ENCODE measurements at regions not wholly inside any gene's neighbourhood (a gene's known extent, or its start where the extent isn't known, plus 50 kb on each side); places are given as distances from the start of the nearest gene placed in this dataset.

DNA sequence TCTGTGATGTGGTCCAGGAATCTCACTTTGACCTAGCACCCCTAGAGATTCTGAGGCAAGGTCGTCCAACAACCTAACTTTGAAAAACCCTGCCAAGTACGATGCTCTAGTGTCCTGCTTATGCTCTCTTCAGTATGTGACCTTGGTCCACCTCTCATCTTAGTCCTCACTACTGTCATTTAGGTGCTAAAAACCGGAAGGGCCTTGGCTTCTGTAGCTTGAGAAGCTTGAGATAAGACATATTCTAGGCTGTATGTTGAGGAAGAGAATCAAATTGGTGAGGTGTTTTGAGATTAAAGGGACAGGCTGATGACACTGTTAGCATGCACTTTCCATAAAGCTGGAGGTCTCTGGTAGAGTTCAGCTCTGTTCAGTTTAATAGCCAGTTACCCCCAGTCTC is 57.0 kb upstream of the MTPN start:
- Histone ChIP-seq H3K9ac (ENCODE audit: low read depth, low read length, poor library complexity, severe bottlenecking) (no peak overlapping the region), H2AFZ (ENCODE audit: low read length) (no peak overlapping the region), H4K20me1 (ENCODE audit: insufficient read depth, low read length, poor library complexity, severe bottlenecking) (no peaks in the 10 kb centered on the region), H3K27me3 (ENCODE audit: insufficient read depth, low read length, poor library complexity, severe bottlenecking) (no peaks in the 10 kb centered on the region), H3K4me3 (ENCODE audit: low read length, poor library complexity, severe bottlenecking) (no peak overlapping the region), H3K9me2 (replicated peaks; ENCODE audit: low read depth, low read length) (no peaks in the 10 kb centered on the region), H3K79me2 (ENCODE audit: insufficient read depth, low read length) (no peaks in the 10 kb centered on the region), H3F3A (ENCODE audit: low read depth) (no peaks in the 10 kb centered on the region), H3K36me3 (ENCODE audit: insufficient read depth, low read length) (no peaks in the 10 kb centered on the region), H3K9me3 (ENCODE audit: insufficient read depth, low read depth, low read length) (no peaks in the 10 kb centered on the region), H3K4me1 (ENCODE audit: insufficient read depth, low read length, poor library complexity, severe bottlenecking) (no peaks in the 10 kb centered on the region), H3K4me2 (ENCODE audit: low read depth, low read length, poor library complexity, severe bottlenecking) (no peak overlapping the region)
- no peak for TF ChIP-seq EZH2phosphoT487 (IDR thresholded peaks at IDR 0.05; ENCODE audit: borderline replicate concordance)
- TF ChIP-seq, protein P1, sequence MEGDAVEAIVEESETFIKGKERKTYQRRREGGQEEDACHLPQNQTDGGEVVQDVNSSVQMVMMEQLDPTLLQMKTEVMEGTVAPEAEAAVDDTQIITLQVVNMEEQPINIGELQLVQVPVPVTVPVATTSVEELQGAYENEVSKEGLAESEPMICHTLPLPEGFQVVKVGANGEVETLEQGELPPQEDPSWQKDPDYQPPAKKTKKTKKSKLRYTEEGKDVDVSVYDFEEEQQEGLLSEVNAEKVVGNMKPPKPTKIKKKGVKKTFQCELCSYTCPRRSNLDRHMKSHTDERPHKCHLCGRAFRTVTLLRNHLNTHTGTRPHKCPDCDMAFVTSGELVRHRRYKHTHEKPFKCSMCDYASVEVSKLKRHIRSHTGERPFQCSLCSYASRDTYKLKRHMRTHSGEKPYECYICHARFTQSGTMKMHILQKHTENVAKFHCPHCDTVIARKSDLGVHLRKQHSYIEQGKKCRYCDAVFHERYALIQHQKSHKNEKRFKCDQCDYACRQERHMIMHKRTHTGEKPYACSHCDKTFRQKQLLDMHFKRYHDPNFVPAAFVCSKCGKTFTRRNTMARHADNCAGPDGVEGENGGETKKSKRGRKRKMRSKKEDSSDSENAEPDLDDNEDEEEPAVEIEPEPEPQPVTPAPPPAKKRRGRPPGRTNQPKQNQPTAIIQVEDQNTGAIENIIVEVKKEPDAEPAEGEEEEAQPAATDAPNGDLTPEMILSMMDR (conservative IDR thresholded peaks at IDR 0.05; ENCODE audit: low read length), result no peak

DNA sequence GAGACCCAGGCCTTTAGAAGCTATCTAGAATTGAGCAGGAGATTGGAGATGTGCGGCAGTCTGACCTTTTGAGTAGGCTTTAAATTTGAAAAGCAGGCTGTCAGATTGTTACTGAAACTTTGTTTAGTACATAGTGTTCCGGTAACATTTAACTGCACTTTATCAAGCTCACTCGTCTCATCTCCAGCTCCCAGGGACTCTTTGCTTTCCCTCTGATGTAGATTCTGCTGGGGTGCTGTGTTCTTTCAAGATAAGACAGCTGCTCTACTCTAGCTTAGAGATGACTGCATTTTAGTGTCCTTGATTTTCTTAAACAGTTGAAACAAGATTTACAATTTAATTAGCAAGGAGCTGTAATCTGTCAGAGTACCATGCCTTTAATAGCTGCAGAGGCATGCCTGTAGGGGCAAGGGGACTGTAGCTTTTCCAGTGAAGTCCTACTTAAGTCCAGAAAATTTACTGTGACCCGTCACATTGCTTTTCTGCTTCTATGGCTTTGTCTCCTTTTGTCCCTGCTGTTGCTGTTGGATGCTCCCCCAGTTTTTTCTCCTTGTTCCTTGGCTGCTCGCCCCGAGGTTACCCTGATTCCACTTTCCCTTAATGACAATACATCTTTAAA is 56.4 kb upstream of the MTPN start:
- TF ChIP-seq, protein P1 (conservative IDR thresholded peaks at IDR 0.05; ENCODE audit: low read length), result no peak
- TF ChIP-seq EZH2phosphoT487 (IDR thresholded peaks at IDR 0.05; ENCODE audit: borderline replicate concordance), result no peak
- no peaks in the 10 kb centered on the region for H3K79me2 ChIP-seq (ENCODE audit: insufficient read depth, low read length)

DNA sequence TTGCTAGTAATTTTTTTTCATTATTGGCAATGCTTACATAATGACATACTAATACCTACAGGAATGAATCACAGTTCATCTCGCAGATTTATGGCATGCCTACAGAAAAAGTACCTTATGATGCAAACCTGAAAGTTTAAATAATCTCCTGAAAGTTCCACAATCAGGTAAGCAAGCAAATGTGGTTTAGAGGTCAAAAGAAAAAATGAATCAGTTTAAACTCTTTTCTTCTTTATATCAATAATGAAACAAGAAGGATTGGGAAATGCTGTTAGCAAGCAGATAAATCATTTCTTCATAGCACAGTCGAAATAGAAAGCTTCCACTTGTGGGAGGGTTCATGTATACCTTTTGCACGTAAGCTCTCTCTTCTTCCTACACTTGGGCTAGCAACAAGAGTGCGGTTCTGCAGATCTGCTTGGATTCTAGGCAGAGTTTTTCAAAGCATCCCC is 53.7 kb upstream of the MTPN start:
- H3K9ac ChIP-seq (ENCODE audit: low read depth, low read length, poor library complexity, severe bottlenecking), result no peak overlapping the region
- H3K9me3 ChIP-seq (ENCODE audit: insufficient read depth, low read depth, low read length), result no peaks in the 10 kb centered on the region
- no peak overlapping the region for H3K4me2 ChIP-seq (ENCODE audit: low read depth, low read length, poor library complexity, severe bottlenecking)
- no peaks in the 10 kb centered on the region for H4K20me1 ChIP-seq (ENCODE audit: insufficient read depth, low read length, poor library complexity, severe bottlenecking)
- TF ChIP-seq, protein P1 (conservative IDR thresholded peaks at IDR 0.05; ENCODE audit: low read length), result no peak
- TF ChIP-seq EZH2phosphoT487 (IDR thresholded peaks at IDR 0.05; ENCODE audit: borderline replicate concordance), result no peak
- H3K9me2 ChIP-seq (replicated peaks; ENCODE audit: low read depth, low read length), result 0 out of 2 replicates have a peak, but pooled peaks cover 4% of the 10 kb centered on the region
- no peaks in the 10 kb centered on the region for H3F3A ChIP-seq (ENCODE audit: low read depth)
- H3K79me2 ChIP-seq (ENCODE audit: insufficient read depth, low read length), result no peaks in the 10 kb centered on the region
- no peak overlapping the region for H2AFZ ChIP-seq (ENCODE audit: low read length)
- H3K36me3 ChIP-seq (ENCODE audit: insufficient read depth, low read length), result no peaks in the 10 kb centered on the region
- no peaks in the 10 kb centered on the region for H3K4me1 ChIP-seq (ENCODE audit: insufficient read depth, low read length, poor library complexity, severe bottlenecking)
- H3K4me3 ChIP-seq (ENCODE audit: low read length, poor library complexity, severe bottlenecking), result no peak overlapping the region
- H3K27me3 ChIP-seq (ENCODE audit: insufficient read depth, low read length, poor library complexity, severe bottlenecking), result no peaks in the 10 kb centered on the region

More for the DNA sequence above, 56.4 kb upstream of the MTPN start:
- no peaks in the 10 kb centered on the region for H3K4me1 ChIP-seq (ENCODE audit: insufficient read depth, low read length, poor library complexity, severe bottlenecking)
- no peaks in the 10 kb centered on the region for H3F3A ChIP-seq (ENCODE audit: low read depth)
- H3K9ac ChIP-seq (ENCODE audit: low read depth, low read length, poor library complexity, severe bottlenecking), result no peak overlapping the region
- H3K27me3 ChIP-seq (ENCODE audit: insufficient read depth, low read length, poor library complexity, severe bottlenecking), result no peaks in the 10 kb centered on the region
- H2AFZ ChIP-seq (ENCODE audit: low read length), result no peak overlapping the region
- H3K4me3 ChIP-seq (ENCODE audit: low read length, poor library complexity, severe bottlenecking), result no peak overlapping the region
- no peaks in the 10 kb centered on the region for H3K36me3 ChIP-seq (ENCODE audit: insufficient read depth, low read length)
- H3K9me3 ChIP-seq (ENCODE audit: insufficient read depth, low read depth, low read length), result no peaks in the 10 kb centered on the region
- no peaks in the 10 kb centered on the region for H3K9me2 ChIP-seq (replicated peaks; ENCODE audit: low read depth, low read length)
- no peak overlapping the region for H3K4me2 ChIP-seq (ENCODE audit: low read depth, low read length, poor library complexity, severe bottlenecking)
- H4K20me1 ChIP-seq (ENCODE audit: insufficient read depth, low read length, poor library complexity, severe bottlenecking), result no peaks in the 10 kb centered on the region

Measured in Loucy (cell line).